GM13977 (cell line): ENCODE measurements at regions not wholly inside any gene's neighbourhood (a gene's known extent, or its start where the extent isn't known, plus 50 kb on each side); places are given as distances from the start of the nearest gene placed in this dataset.

Experiments used
- DNase-seq: peaks from one replicate; pipeline ENCODE4 v3.0.0; 2012; ENCODE audit warnings: low spot score
- CTCF ChIP-seq: IDR thresholded peaks from 2 replicates; pipeline ENCODE4 v1.5.1; 2012; ENCODE audit warnings: mild to moderate bottlenecking, control low read depth; ENCODE audit not compliant: insufficient read depth; ENCODE audit errors: extremely low read depth, missing control alignments
- in situ Hi-C: fragments of 300-500 bp; cut with MboI; formaldehyde crosslinking; loops from one replicate; pipeline ENCODE4 v1.12.0; 2022; ENCODE audit warnings: low sequenced_read_pairs, low pct_unique_long_range_greater_than_20kb, mixed read lengths, inconsistent platforms; ENCODE audit not compliant: unreplicated experiment

- DNase-seq: no peak
- TF ChIP-seq CTCF: no peak
- in situ Hi-C loops: no loop called here
Measured at GRCh38 chr7:67989142-67989541, 992.5 kb downstream of the TYW1 start.

GRCh38 chr7:67990003-67990402, 993.4 kb downstream of the TYW1 start:
- in situ Hi-C loops: no loop called here
- TF ChIP-seq CTCF: no peak
- DNase-seq: no peak

- in situ Hi-C loops: no loop called here
- no peak for TF ChIP-seq CTCF
- no peak for DNase-seq
Measured at GRCh38 chr7:67990716-67991115, 994.1 kb downstream of the TYW1 start.

- in situ Hi-C loops: no loop called here
- no peak for TF ChIP-seq CTCF
- DNase-seq: no peak
Measured at GRCh38 chr7:67992287-67992686, 995.7 kb downstream of the TYW1 start.

GRCh38 chr7:68005992-68006391, 1009.4 kb downstream of the TYW1 start:
- DNase-seq: no peak
- no peak for TF ChIP-seq CTCF
- in situ Hi-C loops: no loop called here

GRCh38 chr7:68006619-68007018, 1010.0 kb downstream of the TYW1 start:
- in situ Hi-C loops: no loop called here
- no peak for TF ChIP-seq CTCF
- no peak for DNase-seq

- no peak for TF ChIP-seq CTCF
- DNase-seq: no peak
- in situ Hi-C loops: no loop called here
Measured at GRCh38 chr7:68009716-68010115, 1013.1 kb downstream of the TYW1 start.
